ENCODE measurements at regions not wholly inside any gene's neighbourhood (a gene's known extent, or its start where the extent isn't known, plus 50 kb on each side); places are given as distances from the start of the nearest gene placed in this dataset.

DNA sequence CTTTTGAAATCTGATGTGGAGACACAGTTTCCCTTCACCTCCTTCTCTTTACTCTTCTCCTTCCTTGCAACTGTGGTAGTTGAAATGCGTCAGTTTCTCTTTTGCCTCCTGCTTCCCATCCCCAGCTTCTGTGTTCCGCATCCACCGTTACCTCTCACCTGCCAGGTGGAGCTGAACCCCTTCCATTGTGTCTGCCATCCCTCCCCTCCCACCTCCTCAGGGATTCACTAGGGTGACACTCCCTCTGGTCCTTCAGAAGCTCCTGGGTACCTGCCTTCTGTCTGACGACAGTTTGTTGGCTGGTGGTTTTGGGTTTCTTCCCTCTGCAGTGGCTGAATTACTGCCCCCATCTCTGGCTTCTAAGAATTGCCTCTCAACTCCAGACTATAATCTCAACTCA, 132.1 kb downstream of the SLC24A2 start:
- Histone ChIP-seq H3K27ac (ENCODE audit: low read length) (no peak overlapping the region), H3K9me3 (ENCODE audit: control insufficient read depth in 1 of 2, low read length in 2 of 2) (no peaks in the 10 kb centered on the region), H3K4me1 (ENCODE audit: control insufficient read depth in 1 of 2, insufficient read depth in 2 of 2, low read length in 2 of 2) (peaks cover 0 to 8% of the 10 kb centered on the region in 2 donors), H3K36me3 (ENCODE audit: control insufficient read depth in 1 of 2, insufficient read depth in 2 of 2, low read length in 2 of 2) (no peaks in the 10 kb centered on the region), H3K4me3 (ENCODE audit: low read depth in 1 of 2, low read length in 2 of 2) (no peak overlapping the region), H3K27me3 (ENCODE audit: low read depth, low read length) (no peaks in the 10 kb centered on the region)

- H3K4me3 ChIP-seq (ENCODE audit: low read depth in 1 of 2, low read length in 2 of 2) = no peak overlapping the region
- no peak overlapping the region for H3K27ac ChIP-seq (ENCODE audit: low read length)
- H3K4me1 ChIP-seq (ENCODE audit: control insufficient read depth in 1 of 2, insufficient read depth in 2 of 2, low read length in 2 of 2) = no peaks in the 10 kb centered on the region
- no peaks in the 10 kb centered on the region for H3K36me3 ChIP-seq (ENCODE audit: control insufficient read depth in 1 of 2, insufficient read depth in 2 of 2, low read length in 2 of 2)
- H3K27me3 ChIP-seq (ENCODE audit: low read depth, low read length) = no peaks in the 10 kb centered on the region
- no peaks in the 10 kb centered on the region for H3K9me3 ChIP-seq (ENCODE audit: control insufficient read depth in 1 of 2, low read length in 2 of 2)
Observed at GRCh38 chr9:19651681-19652080, 137.2 kb downstream of the SLC24A2 start.

- no peaks in the 10 kb centered on the region for H3K9me3 ChIP-seq (ENCODE audit: control insufficient read depth in 1 of 2, low read length in 2 of 2)
- no peak overlapping the region for H3K4me3 ChIP-seq (ENCODE audit: low read depth in 1 of 2, low read length in 2 of 2)
- H3K36me3 ChIP-seq (ENCODE audit: control insufficient read depth in 1 of 2, insufficient read depth in 2 of 2, low read length in 2 of 2) = no peaks in the 10 kb centered on the region
- no peaks in the 10 kb centered on the region for H3K27me3 ChIP-seq (ENCODE audit: low read depth, low read length)
- no peak overlapping the region for H3K27ac ChIP-seq (ENCODE audit: low read length)
- H3K4me1 ChIP-seq (ENCODE audit: control insufficient read depth in 1 of 2, insufficient read depth in 2 of 2, low read length in 2 of 2) = no peaks in the 10 kb centered on the region
Observed at GRCh38 chr9:19650312-19650711, 138.5 kb downstream of the SLC24A2 start.

GRCh38 chr9:19649336-19650041, 139.3 kb downstream of the SLC24A2 start:
- Histone ChIP-seq H3K4me3 (ENCODE audit: low read depth in 1 of 2, low read length in 2 of 2) (no peak overlapping the region), H3K36me3 (ENCODE audit: control insufficient read depth in 1 of 2, insufficient read depth in 2 of 2, low read length in 2 of 2) (no peaks in the 10 kb centered on the region), H3K27me3 (ENCODE audit: low read depth, low read length) (no peaks in the 10 kb centered on the region), H3K27ac (ENCODE audit: low read length) (no peak overlapping the region), H3K9me3 (ENCODE audit: control insufficient read depth in 1 of 2, low read length in 2 of 2) (no peaks in the 10 kb centered on the region), H3K4me1 (ENCODE audit: control insufficient read depth in 1 of 2, insufficient read depth in 2 of 2, low read length in 2 of 2) (no peaks in the 10 kb centered on the region)

- no peaks in the 10 kb centered on the region for H3K4me1 ChIP-seq (ENCODE audit: control insufficient read depth in 1 of 2, insufficient read depth in 2 of 2, low read length in 2 of 2)
- no peaks in the 10 kb centered on the region for H3K27me3 ChIP-seq (ENCODE audit: low read depth, low read length)
- H3K9me3 ChIP-seq (ENCODE audit: control insufficient read depth in 1 of 2, low read length in 2 of 2) = no peaks in the 10 kb centered on the region
- H3K4me3 ChIP-seq (ENCODE audit: low read depth in 1 of 2, low read length in 2 of 2) = no peak overlapping the region
- H3K36me3 ChIP-seq (ENCODE audit: control insufficient read depth in 1 of 2, insufficient read depth in 2 of 2, low read length in 2 of 2) = no peaks in the 10 kb centered on the region
- H3K27ac ChIP-seq (ENCODE audit: low read length) = no peak overlapping the region
Observed at GRCh38 chr9:19648672-19649071, 140.2 kb downstream of the SLC24A2 start.

GRCh38 chr9:19643875-19644274, 145.0 kb downstream of the SLC24A2 start:
- H3K4me3 ChIP-seq (ENCODE audit: low read depth in 1 of 2, low read length in 2 of 2) = no peak overlapping the region
- no peaks in the 10 kb centered on the region for H3K9me3 ChIP-seq (ENCODE audit: control insufficient read depth in 1 of 2, low read length in 2 of 2)
- no peak overlapping the region for H3K27ac ChIP-seq (ENCODE audit: low read length)
- no peaks in the 10 kb centered on the region for H3K36me3 ChIP-seq (ENCODE audit: control insufficient read depth in 1 of 2, insufficient read depth in 2 of 2, low read length in 2 of 2)
- H3K27me3 ChIP-seq (ENCODE audit: low read depth, low read length) = no peaks in the 10 kb centered on the region
- no peaks in the 10 kb centered on the region for H3K4me1 ChIP-seq (ENCODE audit: control insufficient read depth in 1 of 2, insufficient read depth in 2 of 2, low read length in 2 of 2)

- H3K27ac ChIP-seq (ENCODE audit: low read length) = no peak overlapping the region
Observed at GRCh38 chr9:19642256-19642655, 146.6 kb downstream of the SLC24A2 start.

DNA sequence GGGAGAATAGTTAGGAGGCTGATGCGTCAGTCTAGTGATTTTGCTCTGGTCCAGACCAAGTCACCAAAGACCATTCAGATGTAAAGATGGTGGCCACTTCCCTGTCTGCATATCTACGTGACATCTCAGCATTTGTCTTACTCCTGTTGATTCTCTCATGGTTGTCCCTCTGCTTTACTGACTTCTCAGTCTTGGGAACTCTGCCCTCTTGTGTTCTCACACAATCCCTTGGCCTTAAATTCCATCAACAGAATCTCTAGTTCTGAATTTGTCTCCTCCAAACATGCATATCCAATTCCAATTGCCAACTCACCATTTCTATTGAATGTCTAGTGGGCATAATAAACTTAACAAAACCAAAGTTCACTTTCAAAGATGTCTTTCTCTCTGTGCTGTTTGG, 147.8 kb downstream of the SLC24A2 start:
- H3K9me3 ChIP-seq (ENCODE audit: control insufficient read depth in 1 of 2, low read length in 2 of 2) = no peaks in the 10 kb centered on the region

More at GRCh38 chr9:19642256-19642655, 146.6 kb downstream of the SLC24A2 start:
- Histone ChIP-seq H3K36me3 (ENCODE audit: control insufficient read depth in 1 of 2, insufficient read depth in 2 of 2, low read length in 2 of 2) (no peaks in the 10 kb centered on the region), H3K9me3 (ENCODE audit: control insufficient read depth in 1 of 2, low read length in 2 of 2) (no peaks in the 10 kb centered on the region), H3K27me3 (ENCODE audit: low read depth, low read length) (no peaks in the 10 kb centered on the region), H3K4me1 (ENCODE audit: control insufficient read depth in 1 of 2, insufficient read depth in 2 of 2, low read length in 2 of 2) (no peaks in the 10 kb centered on the region), H3K4me3 (ENCODE audit: low read depth in 1 of 2, low read length in 2 of 2) (no peak overlapping the region)

DNA sequence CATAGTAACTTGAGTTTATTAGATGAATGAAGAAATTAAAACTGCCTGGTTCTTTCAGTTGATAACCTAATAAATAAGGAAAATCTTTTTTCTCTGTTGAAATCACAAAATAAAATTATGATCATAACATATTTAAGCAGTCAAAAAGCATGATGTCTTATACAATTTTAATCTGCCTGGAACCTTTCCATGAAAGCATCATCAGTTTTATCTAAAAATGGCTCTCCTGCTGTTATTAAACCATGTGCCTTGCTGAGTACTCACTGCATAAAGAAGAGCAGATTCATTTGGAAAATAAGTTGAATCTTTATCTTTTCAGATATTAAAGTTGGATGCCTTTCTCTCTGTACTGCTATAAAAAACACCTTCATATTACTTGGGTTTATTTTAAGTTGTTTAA, 148.8 kb downstream of the SLC24A2 start:
- Histone ChIP-seq H3K27me3 (ENCODE audit: low read depth, low read length) (no peaks in the 10 kb centered on the region), H3K36me3 (ENCODE audit: control insufficient read depth in 1 of 2, insufficient read depth in 2 of 2, low read length in 2 of 2) (no peaks in the 10 kb centered on the region), H3K27ac (ENCODE audit: low read length) (no peak overlapping the region), H3K4me3 (ENCODE audit: low read depth in 1 of 2, low read length in 2 of 2) (no peak overlapping the region), H3K4me1 (ENCODE audit: control insufficient read depth in 1 of 2, insufficient read depth in 2 of 2, low read length in 2 of 2) (no peaks in the 10 kb centered on the region), H3K9me3 (ENCODE audit: control insufficient read depth in 1 of 2, low read length in 2 of 2) (no peaks in the 10 kb centered on the region)

More for the DNA sequence above, 147.8 kb downstream of the SLC24A2 start:
- no peaks in the 10 kb centered on the region for H3K36me3 ChIP-seq (ENCODE audit: control insufficient read depth in 1 of 2, insufficient read depth in 2 of 2, low read length in 2 of 2)
- H3K27me3 ChIP-seq (ENCODE audit: low read depth, low read length) = no peaks in the 10 kb centered on the region
- no peaks in the 10 kb centered on the region for H3K4me1 ChIP-seq (ENCODE audit: control insufficient read depth in 1 of 2, insufficient read depth in 2 of 2, low read length in 2 of 2)
- H3K27ac ChIP-seq (ENCODE audit: low read length) = no peak overlapping the region
- no peak overlapping the region for H3K4me3 ChIP-seq (ENCODE audit: low read depth in 1 of 2, low read length in 2 of 2)

DNA sequence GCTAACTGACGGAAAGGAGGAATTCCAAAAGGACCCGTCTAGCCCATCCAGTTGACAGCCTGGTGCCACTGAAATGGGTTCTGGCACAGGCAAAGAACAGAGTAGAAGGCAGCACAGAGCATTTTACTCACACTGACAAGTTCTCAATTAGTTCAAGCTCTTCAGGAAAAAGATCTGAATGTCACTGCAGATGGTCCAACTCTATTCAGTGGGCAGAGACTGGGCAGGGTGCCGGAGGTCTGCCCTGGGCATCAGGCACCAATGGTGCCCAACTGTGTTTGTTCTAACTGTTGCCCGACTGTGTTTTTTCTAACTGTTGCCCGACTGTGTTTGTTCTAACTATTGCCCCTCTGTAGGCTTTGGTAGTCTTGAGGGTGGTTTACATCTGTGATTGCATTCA, 151.8 kb downstream of the SLC24A2 start:
- H3K36me3 ChIP-seq (ENCODE audit: control insufficient read depth in 1 of 2, insufficient read depth in 2 of 2, low read length in 2 of 2) = no peaks in the 10 kb centered on the region
- H3K4me1 ChIP-seq (ENCODE audit: control insufficient read depth in 1 of 2, insufficient read depth in 2 of 2, low read length in 2 of 2) = no peaks in the 10 kb centered on the region
- no peak overlapping the region for H3K27ac ChIP-seq (ENCODE audit: low read length)
- H3K27me3 ChIP-seq (ENCODE audit: low read depth, low read length) = no peaks in the 10 kb centered on the region
- no peaks in the 10 kb centered on the region for H3K9me3 ChIP-seq (ENCODE audit: control insufficient read depth in 1 of 2, low read length in 2 of 2)
- H3K4me3 ChIP-seq (ENCODE audit: low read depth in 1 of 2, low read length in 2 of 2) = no peak overlapping the region

- H3K27ac ChIP-seq (ENCODE audit: low read length) = no peak overlapping the region
- H3K4me1 ChIP-seq (ENCODE audit: control insufficient read depth in 1 of 2, insufficient read depth in 2 of 2, low read length in 2 of 2) = no peaks in the 10 kb centered on the region
- no peaks in the 10 kb centered on the region for H3K9me3 ChIP-seq (ENCODE audit: control insufficient read depth in 1 of 2, low read length in 2 of 2)
- no peak overlapping the region for H3K4me3 ChIP-seq (ENCODE audit: low read depth in 1 of 2, low read length in 2 of 2)
- no peaks in the 10 kb centered on the region for H3K36me3 ChIP-seq (ENCODE audit: control insufficient read depth in 1 of 2, insufficient read depth in 2 of 2, low read length in 2 of 2)
- no peaks in the 10 kb centered on the region for H3K27me3 ChIP-seq (ENCODE audit: low read depth, low read length)
Observed at GRCh38 chr9:19634881-19635280, 154.0 kb downstream of the SLC24A2 start.

DNA sequence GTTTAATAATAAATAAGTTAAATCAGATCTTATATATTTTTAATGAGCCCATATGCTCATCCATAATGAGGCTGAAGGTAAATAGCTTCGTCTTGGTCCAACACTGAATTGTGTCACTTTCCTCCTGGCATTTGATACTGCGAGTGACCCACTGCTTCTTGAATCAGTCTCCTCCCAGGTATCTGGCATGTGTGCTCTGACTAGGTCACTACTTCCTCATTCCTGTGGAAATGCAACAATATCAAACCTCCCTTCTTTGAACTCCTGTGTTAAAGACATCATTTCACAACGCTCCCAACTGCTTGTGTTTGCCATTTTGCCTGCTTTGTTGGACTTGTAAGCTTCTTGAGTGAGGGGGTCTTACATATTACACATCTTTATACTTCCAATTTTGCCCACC, 157.7 kb downstream of the SLC24A2 start:
- H3K36me3 ChIP-seq (ENCODE audit: control insufficient read depth in 1 of 2, insufficient read depth in 2 of 2, low read length in 2 of 2) = no peaks in the 10 kb centered on the region
- no peaks in the 10 kb centered on the region for H3K27me3 ChIP-seq (ENCODE audit: low read depth, low read length)
- H3K4me3 ChIP-seq (ENCODE audit: low read depth in 1 of 2, low read length in 2 of 2) = no peak overlapping the region
- no peak overlapping the region for H3K27ac ChIP-seq (ENCODE audit: low read length)
- H3K4me1 ChIP-seq (ENCODE audit: control insufficient read depth in 1 of 2, insufficient read depth in 2 of 2, low read length in 2 of 2) = no peaks in the 10 kb centered on the region
- no peaks in the 10 kb centered on the region for H3K9me3 ChIP-seq (ENCODE audit: control insufficient read depth in 1 of 2, low read length in 2 of 2)

Measured in muscle layer of duodenum (tissue), 2 donors.